ENCODE measurements at regions not wholly inside any gene's neighbourhood (a gene's known extent, or its start where the extent isn't known, plus 50 kb on each side); places are given as distances from the start of the nearest gene placed in this dataset.

DNA sequence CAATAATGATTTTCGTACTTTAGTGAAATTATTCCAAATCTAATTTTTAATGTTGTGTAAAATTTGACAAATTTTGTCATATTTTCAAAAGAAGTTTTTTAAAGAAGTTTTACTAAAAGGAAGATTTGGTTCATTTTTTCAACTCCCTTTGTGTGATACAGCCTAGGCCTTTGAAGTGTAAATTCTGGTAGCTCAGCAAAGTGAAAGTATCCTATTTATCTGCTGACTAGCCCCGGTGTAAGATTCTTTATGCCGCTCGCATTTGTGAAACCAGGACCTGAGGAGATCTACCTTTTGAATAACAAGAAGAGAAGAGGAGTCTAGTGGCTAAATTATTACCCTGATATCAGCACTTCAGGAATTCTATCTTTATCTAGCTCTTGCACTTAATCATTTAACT is 177.4 kb downstream of the JRKL start:
- no peaks in the 10 kb centered on the region for H3K36me3 ChIP-seq (ENCODE audit: insufficient read depth, low read length)
- no peaks in the 10 kb centered on the region for H3K27me3 ChIP-seq (ENCODE audit: insufficient read depth, low read length)
- H3K9ac ChIP-seq (ENCODE audit: low read length): no peak overlapping the region
- no peaks in the 10 kb centered on the region for H3K9me2 ChIP-seq (ENCODE audit: low read depth, low read length)
- H3K4me2 ChIP-seq (ENCODE audit: low read length): no peak overlapping the region
- no peak overlapping the region for H3K27ac ChIP-seq (ENCODE audit: low read depth, low read length, poor library complexity, severe bottlenecking)
- H4K20me1 ChIP-seq (ENCODE audit: insufficient read depth, low read length): no peaks in the 10 kb centered on the region
- H3F3A ChIP-seq (ENCODE audit: insufficient read depth, low read length): no peaks in the 10 kb centered on the region
- TF ChIP-seq, protein P1, sequence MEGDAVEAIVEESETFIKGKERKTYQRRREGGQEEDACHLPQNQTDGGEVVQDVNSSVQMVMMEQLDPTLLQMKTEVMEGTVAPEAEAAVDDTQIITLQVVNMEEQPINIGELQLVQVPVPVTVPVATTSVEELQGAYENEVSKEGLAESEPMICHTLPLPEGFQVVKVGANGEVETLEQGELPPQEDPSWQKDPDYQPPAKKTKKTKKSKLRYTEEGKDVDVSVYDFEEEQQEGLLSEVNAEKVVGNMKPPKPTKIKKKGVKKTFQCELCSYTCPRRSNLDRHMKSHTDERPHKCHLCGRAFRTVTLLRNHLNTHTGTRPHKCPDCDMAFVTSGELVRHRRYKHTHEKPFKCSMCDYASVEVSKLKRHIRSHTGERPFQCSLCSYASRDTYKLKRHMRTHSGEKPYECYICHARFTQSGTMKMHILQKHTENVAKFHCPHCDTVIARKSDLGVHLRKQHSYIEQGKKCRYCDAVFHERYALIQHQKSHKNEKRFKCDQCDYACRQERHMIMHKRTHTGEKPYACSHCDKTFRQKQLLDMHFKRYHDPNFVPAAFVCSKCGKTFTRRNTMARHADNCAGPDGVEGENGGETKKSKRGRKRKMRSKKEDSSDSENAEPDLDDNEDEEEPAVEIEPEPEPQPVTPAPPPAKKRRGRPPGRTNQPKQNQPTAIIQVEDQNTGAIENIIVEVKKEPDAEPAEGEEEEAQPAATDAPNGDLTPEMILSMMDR (IDR thresholded peaks at IDR 0.05; ENCODE audit: low read length): no peak
- no peak for TF ChIP-seq EZH2 (IDR thresholded peaks at IDR 0.05; ENCODE audit: borderline replicate concordance, low read length)
- H3K79me2 ChIP-seq (ENCODE audit: insufficient read depth, low read length): no peaks in the 10 kb centered on the region
- H3K4me1 ChIP-seq (ENCODE audit: insufficient read depth, low read length, severe bottlenecking): no peaks in the 10 kb centered on the region
- no peaks in the 10 kb centered on the region for H3K9me3 ChIP-seq (ENCODE audit: low read length)
- no peak overlapping the region for H2AFZ ChIP-seq (ENCODE audit: low read length)
- H3K4me3 ChIP-seq (ENCODE audit: low read depth, low read length, poor library complexity, severe bottlenecking): no peak overlapping the region

- TF ChIP-seq EZH2 (IDR thresholded peaks at IDR 0.05; ENCODE audit: borderline replicate concordance, low read length): no peak
- TF ChIP-seq, protein P1 (IDR thresholded peaks at IDR 0.05; ENCODE audit: low read length): no peak
- Histone ChIP-seq H3K36me3 (ENCODE audit: insufficient read depth, low read length) (no peaks in the 10 kb centered on the region), H3K4me2 (ENCODE audit: low read length) (no peak overlapping the region), H3K9ac (ENCODE audit: low read length) (no peak overlapping the region), H3K9me2 (ENCODE audit: low read depth, low read length) (no peaks in the 10 kb centered on the region), H3K27ac (ENCODE audit: low read depth, low read length, poor library complexity, severe bottlenecking) (no peak overlapping the region), H4K20me1 (ENCODE audit: insufficient read depth, low read length) (no peaks in the 10 kb centered on the region), H3K4me3 (ENCODE audit: low read depth, low read length, poor library complexity, severe bottlenecking) (no peak overlapping the region), H3K27me3 (ENCODE audit: insufficient read depth, low read length) (no peaks in the 10 kb centered on the region), H3K79me2 (ENCODE audit: insufficient read depth, low read length) (no peaks in the 10 kb centered on the region), H3K9me3 (ENCODE audit: low read length) (no peaks in the 10 kb centered on the region), H3K4me1 (ENCODE audit: insufficient read depth, low read length, severe bottlenecking) (no peaks in the 10 kb centered on the region), H2AFZ (ENCODE audit: low read length) (no peak overlapping the region), H3F3A (ENCODE audit: insufficient read depth, low read length) (no peaks in the 10 kb centered on the region)
These were observed 177.9 kb downstream of the JRKL start for GRCh38 chr11:96567667-96568066.

DNA sequence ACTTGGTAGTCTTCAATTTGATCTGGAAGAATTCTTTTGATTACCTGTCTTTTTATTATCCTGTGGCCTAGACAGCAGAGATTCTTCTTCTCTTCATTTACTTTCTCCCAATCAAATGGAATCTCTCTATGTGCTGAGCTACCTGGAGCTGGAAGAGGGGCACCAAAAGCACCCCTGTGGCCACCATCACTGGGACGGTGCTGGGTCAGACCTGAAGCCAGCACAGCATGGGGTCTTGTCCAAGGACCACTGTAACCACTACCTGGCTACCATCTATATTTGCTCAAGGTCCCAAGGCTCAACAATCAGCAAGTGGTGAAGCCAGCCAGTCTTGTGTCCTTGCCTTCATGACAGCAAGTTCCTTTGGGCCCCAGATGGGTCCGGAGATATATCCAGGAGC is 186.6 kb downstream of the JRKL start:
- H3K27me3 ChIP-seq (ENCODE audit: insufficient read depth, low read length): no peaks in the 10 kb centered on the region
- H3K9ac ChIP-seq (ENCODE audit: low read length): no peak overlapping the region
- H3K9me2 ChIP-seq (ENCODE audit: low read depth, low read length): no peaks in the 10 kb centered on the region
- no peak overlapping the region for H3K27ac ChIP-seq (ENCODE audit: low read depth, low read length, poor library complexity, severe bottlenecking)
- H3K4me3 ChIP-seq (ENCODE audit: low read depth, low read length, poor library complexity, severe bottlenecking): no peak overlapping the region
- no peaks in the 10 kb centered on the region for H3F3A ChIP-seq (ENCODE audit: insufficient read depth, low read length)
- H4K20me1 ChIP-seq (ENCODE audit: insufficient read depth, low read length): no peaks in the 10 kb centered on the region
- no peaks in the 10 kb centered on the region for H3K4me1 ChIP-seq (ENCODE audit: insufficient read depth, low read length, severe bottlenecking)
- no peak for TF ChIP-seq EZH2 (IDR thresholded peaks at IDR 0.05; ENCODE audit: borderline replicate concordance, low read length)
- TF ChIP-seq, protein P1 (IDR thresholded peaks at IDR 0.05; ENCODE audit: low read length): no peak
- H3K36me3 ChIP-seq (ENCODE audit: insufficient read depth, low read length): no peaks in the 10 kb centered on the region
- no peak overlapping the region for H2AFZ ChIP-seq (ENCODE audit: low read length)
- H3K9me3 ChIP-seq (ENCODE audit: low read length): no peaks in the 10 kb centered on the region
- no peak overlapping the region for H3K4me2 ChIP-seq (ENCODE audit: low read length)
- no peaks in the 10 kb centered on the region for H3K79me2 ChIP-seq (ENCODE audit: insufficient read depth, low read length)
